Activated CD4-positive, alpha-beta memory T cell treated with anti-CD3 and anti-CD28 coated beads for 36 hours (primary cell): ENCODE measurements at regions not wholly inside any gene's neighbourhood (a gene's known extent, or its start where the extent isn't known, plus 50 kb on each side); places are given as distances from the start of the nearest gene placed in this dataset.
"Not testable (repeated sequence)": the region's sequence is repeated elsewhere in the genome, so short reads cannot be mapped to it uniquely, and the experiment has no call there.

Experiments
- CTCF ChIA-PET: fragments of 350-600 bp; sonication (Branson Sonifier 250); formaldehyde crosslinking; loops from one replicate; lab custom pipeline; 2021; ENCODE audit warnings: antibody characterized with exemption, inconsistent platforms; lab: Charles Lee
- POLR2A ChIA-PET: fragments of 350-600 bp; sonication (Branson Sonifier 250); formaldehyde crosslinking; loops from one replicate; lab custom pipeline; 2021; ENCODE audit warnings: antibody characterized with exemption; lab: Charles Lee
- DNase-seq: peaks from one replicate; pipeline ENCODE4 v3.0.0-alpha.2; 2020
- H3K27ac Mint-ChIP-seq: one replicate; pipeline ENCODE4 v1.8.0; 2021; ENCODE audit warnings: mixed read lengths
- H3K27me3 Mint-ChIP-seq: one replicate; pipeline ENCODE4 v1.8.0; 2021; ENCODE audit warnings: mixed read lengths
- H3K36me3 Mint-ChIP-seq: one replicate; pipeline ENCODE4 v1.8.0; 2021; ENCODE audit warnings: mixed read lengths
- H3K4me1 Mint-ChIP-seq: one replicate; pipeline ENCODE4 v1.8.0; 2021; ENCODE audit warnings: low read depth, mixed read lengths
- H3K4me3 Mint-ChIP-seq: one replicate; pipeline ENCODE4 v1.8.0; 2021; ENCODE audit warnings: mild to moderate bottlenecking, mixed read lengths
- H3K9me3 Mint-ChIP-seq: one replicate; pipeline ENCODE4 v1.8.0; 2021; ENCODE audit warnings: mixed read lengths
- intact Hi-C: fragments of 100-400 bp; cut with micrococcal nuclease; formaldehyde crosslinking; loops from one replicate; pipeline ENCODE4 v1.15.1; 2023

DNA sequence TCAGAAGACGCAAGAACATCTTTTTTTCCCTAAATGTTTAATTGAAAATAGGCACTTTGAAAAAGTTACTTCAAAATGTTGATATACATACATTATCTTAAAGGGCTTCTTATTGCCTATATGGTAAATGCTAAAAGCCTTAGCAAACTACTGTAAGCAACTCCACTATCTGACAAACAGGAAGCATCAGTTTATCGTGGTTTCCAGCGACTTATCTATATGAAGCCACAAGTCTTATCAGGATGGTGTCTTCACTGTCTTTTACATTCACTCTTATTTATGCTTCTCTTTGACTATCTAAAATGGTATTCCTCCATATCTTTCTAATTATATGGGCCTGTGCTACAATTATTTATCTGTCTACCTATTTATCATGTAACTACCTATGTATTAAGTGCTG, 2091.9 kb downstream of the LRRC4C start:
- Mint-ChIP-seq H3K4me1 (peaks cover 33% of the 10 kb centered on the region), H3K4me3 (no peak overlapping the region), H3K9me3 (no peaks in the 10 kb centered on the region), H3K36me3 (no peaks in the 10 kb centered on the region), H3K27me3 (no peaks in the 10 kb centered on the region), H3K27ac (no peak overlapping the region)
- DNase-seq: no peak
- intact Hi-C loops: no loop called here
- ChIA-PET CTCF (no interaction called here), POLR2A (no interaction called here)

DNA sequence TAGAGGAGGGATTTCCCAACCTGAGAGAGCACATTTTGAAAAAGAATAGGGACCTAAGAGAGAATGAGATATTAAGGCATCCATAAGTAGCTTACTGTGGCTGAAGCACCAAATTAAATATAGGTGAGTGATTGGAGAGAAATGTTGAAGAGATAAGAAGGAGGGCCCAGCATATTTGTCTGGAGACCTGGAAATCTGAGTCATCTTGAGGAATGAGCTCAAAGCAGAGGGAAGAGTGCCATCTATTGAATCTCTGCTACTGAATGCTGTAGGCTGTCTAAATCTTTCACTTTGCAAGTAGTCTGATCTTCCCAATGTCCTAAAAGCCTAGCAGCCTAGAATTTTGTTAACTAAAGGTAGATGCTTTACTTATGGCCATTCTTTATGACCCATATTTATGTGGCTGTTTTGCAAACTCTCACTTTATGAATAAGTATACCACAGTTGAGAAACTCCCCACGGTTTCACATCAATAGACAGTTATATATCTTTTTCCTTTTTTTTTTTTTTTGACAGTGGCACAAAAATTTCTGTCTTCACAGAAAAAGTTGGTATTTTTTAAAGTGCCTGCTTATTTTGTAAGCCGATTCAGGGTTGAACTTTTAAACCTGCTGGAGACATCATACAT, 2093.5 kb downstream of the LRRC4C start:
- Mint-ChIP-seq H3K27ac (no peak overlapping the region), H3K36me3 (no peaks in the 10 kb centered on the region), H3K9me3 (no peaks in the 10 kb centered on the region), H3K4me3 (no peak overlapping the region), H3K27me3 (no peaks in the 10 kb centered on the region), H3K4me1 (peaks cover 28% of the 10 kb centered on the region)
- POLR2A ChIA-PET: no interaction called here
- no peak for DNase-seq
- intact Hi-C loops: no loop called here
- CTCF ChIA-PET: interaction anchor here (1.8 kb wide), 1 partner anchor 9 kb away, joined by 4 read pairs; no protein-coding TSS in a partner anchor

DNA sequence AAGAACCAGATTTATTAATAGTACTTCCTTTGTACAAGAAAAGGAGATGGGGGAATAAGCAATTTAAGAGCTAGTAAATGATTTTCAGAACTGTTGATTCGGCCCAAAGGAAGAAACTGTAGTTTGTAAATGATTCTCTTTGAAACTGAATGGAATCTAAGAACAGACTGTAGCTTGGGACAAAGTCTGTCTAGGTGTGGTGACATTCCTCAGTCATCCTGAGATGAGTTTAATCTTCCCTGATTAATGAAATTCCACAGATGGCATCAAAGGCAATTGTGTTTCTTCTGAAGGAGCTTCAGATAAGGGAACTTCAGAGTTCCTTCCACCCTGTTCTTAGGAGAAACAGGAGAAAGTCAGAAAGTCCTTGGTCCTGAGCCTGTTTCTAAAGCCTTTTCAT, 2095.9 kb downstream of the LRRC4C start:
- POLR2A ChIA-PET: no interaction called here

DNA sequence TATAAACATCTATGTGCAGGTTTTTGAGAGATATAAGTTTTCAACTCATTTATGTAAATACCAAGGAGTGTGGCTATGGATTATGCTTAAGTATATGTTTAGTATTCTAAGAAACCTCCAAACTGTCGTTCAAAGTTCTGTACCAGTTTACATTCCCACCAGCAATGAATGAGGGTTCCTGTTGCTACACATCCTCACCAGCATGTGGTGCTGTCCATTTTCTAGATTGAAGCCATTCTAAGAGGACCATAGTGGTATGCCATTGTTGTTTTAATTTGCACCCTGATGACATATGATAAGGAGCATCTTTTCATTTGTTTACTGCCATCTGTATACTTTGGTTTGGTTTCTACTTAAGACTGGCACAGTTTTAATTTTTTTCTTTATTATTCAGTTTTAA, 2097.9 kb downstream of the LRRC4C start:
- Mint-ChIP-seq H3K27ac (no peak overlapping the region), H3K9me3 (no peaks in the 10 kb centered on the region), H3K4me3 (no peak overlapping the region), H3K4me1 (peaks cover 7% of the 10 kb centered on the region), H3K27me3 (no peaks in the 10 kb centered on the region), H3K36me3 (no peaks in the 10 kb centered on the region)
- no peak for DNase-seq
- CTCF ChIA-PET: no interaction called here
- intact Hi-C loops: no loop called here
- POLR2A ChIA-PET: no interaction called here

More for the DNA sequence above, 2095.9 kb downstream of the LRRC4C start:
- intact Hi-C loops: no loop called here
- Mint-ChIP-seq H3K27ac (no peak overlapping the region), H3K27me3 (no peaks in the 10 kb centered on the region), H3K9me3 (no peaks in the 10 kb centered on the region), H3K4me1 (peaks cover 24% of the 10 kb centered on the region), H3K36me3 (no peaks in the 10 kb centered on the region), H3K4me3 (no peak overlapping the region)
- CTCF ChIA-PET: no interaction called here
- no peak for DNase-seq

DNA sequence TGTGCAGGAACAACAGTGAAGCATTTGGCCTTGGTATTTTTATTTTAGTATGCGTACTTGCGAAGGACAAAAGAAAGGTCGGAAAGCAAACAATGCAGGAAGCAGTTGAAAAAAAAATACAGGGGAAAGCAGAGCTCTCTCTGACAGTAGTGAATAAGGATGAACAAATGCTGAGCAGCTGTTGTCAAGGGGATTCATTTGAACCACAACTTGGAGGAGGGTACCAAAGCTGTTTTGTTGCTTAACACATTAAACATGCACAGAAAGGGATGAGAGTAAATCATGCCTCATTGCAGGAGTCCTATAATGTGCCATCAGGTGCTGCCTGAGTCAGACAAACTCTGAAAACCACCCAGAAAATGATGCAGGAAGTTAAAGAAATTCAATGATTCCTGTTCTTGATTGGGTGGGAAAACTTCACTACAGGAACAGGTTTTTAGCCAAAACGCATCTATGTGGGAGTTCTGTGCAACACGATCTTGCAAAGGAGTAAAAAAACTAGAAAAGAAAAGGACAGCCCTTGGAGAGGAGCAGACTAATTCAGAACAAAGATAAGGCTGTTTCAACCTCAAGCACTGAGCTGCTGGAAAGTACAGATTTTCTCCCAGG, 2113.5 kb downstream of the LRRC4C start:
- intact Hi-C loops: no loop called here
- CTCF ChIA-PET: interaction anchor here (1.0 kb wide), 1 partner anchor 29 kb away, joined by 3 read pairs; no protein-coding TSS in a partner anchor
- Mint-ChIP-seq H3K27me3 (no peaks in the 10 kb centered on the region), H3K27ac (no peak overlapping the region), H3K9me3 (peaks cover 2% of the 10 kb centered on the region), H3K36me3 (no peaks in the 10 kb centered on the region), H3K4me3 (no peak overlapping the region), H3K4me1 (no peaks in the 10 kb centered on the region)
- DNase-seq: no peak
- POLR2A ChIA-PET: no interaction called here

DNA sequence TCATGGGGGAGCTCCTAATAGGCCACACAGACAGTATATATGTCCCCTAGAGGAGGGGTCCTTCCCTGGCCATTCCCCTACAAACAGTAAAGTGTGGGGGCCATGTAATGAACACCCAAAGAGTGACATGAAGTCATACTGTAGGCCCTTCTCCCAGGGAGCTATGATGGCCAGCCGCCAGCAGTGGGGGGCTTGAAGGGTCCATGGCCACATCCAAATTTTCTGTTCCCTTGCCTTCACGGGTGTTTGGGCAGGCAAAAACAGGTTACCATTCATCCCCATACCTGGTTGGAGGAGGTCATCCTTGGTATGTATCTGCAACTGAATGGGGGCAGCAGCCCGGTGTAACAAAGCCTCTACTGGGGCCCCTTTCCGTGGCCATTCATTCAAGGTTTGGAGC, 2118.0 kb downstream of the LRRC4C start:
- intact Hi-C loops: no loop called here
- no peak overlapping the region for H3K4me3 Mint-ChIP-seq
- DNase-seq: no peak
- no peaks in the 10 kb centered on the region for H3K27me3 Mint-ChIP-seq
- CTCF ChIA-PET: no interaction called here
- H3K36me3 Mint-ChIP-seq: no peaks in the 10 kb centered on the region
- H3K4me1 Mint-ChIP-seq: no peaks in the 10 kb centered on the region
- H3K27ac Mint-ChIP-seq: no peak overlapping the region
- POLR2A ChIA-PET: no interaction called here
- H3K9me3 Mint-ChIP-seq: peaks cover 18% of the 10 kb centered on the region

DNA sequence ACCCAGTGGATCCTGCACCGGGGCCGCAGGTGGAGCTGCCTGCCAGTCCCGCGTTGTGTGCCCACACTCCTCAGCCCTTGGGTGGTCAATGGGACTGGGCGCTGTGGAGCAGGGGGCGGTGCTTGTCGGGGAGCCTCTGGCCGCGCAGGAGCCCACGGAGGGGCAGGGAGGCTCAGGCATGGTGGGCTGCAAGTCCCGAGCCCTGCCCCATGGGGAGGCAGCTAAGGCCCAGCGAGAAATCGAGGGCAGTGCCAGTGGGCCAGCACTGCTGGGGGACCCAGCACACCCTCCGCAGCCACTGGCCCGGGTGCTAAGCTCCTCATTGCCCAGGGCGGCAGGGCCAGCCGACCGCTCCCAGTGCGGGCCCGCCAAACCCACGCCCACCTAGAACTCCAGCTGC, 2126.4 kb downstream of the LRRC4C start:
- H3K4me1 Mint-ChIP-seq, DNase-seq, H3K27me3 Mint-ChIP-seq, H3K36me3 Mint-ChIP-seq, POLR2A ChIA-PET, H3K4me3 Mint-ChIP-seq, H3K27ac Mint-ChIP-seq, H3K9me3 Mint-ChIP-seq, CTCF ChIA-PET, intact Hi-C loops: not testable (repeated sequence)

DNA sequence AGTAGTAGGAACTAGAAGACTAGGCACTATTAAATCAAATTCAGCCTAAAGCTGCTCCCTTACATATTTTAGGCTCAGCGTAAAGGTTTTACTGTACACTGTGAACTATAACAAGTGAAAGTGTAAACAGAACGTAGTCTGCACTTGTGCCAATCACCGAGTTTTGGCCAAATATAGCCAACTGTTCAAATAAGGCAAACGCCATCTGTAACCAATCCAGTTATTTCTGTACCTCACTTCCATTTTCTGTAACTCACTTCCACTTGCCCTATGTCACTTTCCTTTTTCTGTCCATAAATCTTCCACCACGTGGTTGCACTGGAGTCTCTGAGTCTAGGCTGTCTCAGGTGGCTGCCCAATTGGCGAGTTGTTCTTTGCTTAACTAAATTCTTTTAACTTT, 2132.2 kb downstream of the LRRC4C start:
- H3K27ac Mint-ChIP-seq: no peak overlapping the region
- intact Hi-C loops: no loop called here
- H3K4me1 Mint-ChIP-seq: no peaks in the 10 kb centered on the region
- POLR2A ChIA-PET: no interaction called here
- H3K27me3 Mint-ChIP-seq: no peaks in the 10 kb centered on the region
- no peak overlapping the region for H3K4me3 Mint-ChIP-seq
- no peaks in the 10 kb centered on the region for H3K36me3 Mint-ChIP-seq
- no peak for DNase-seq
- CTCF ChIA-PET: no interaction called here
- H3K9me3 Mint-ChIP-seq: no peaks in the 10 kb centered on the region

DNA sequence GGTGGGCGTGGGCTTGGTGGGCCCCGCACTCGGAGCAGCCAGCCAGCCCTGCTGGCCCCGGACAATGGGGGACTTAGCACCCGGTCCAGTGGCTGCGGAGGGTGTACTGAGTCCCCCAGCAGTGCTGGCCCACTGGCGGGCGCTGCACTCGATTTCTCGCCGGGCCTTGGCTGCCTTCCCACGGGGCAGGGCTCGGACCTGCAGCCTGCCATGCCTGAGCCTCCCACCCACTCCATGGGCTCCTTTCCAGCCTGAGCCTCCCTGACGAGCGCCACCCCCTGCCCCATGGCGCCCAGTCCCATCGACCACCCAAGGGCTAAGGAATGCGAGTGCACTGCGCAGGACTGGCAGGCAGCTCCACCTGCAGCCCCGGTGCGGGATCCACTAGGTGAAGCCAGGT, 2147.6 kb downstream of the LRRC4C start:
- H3K36me3 Mint-ChIP-seq, DNase-seq, H3K4me1 Mint-ChIP-seq, H3K27ac Mint-ChIP-seq, intact Hi-C loops, H3K4me3 Mint-ChIP-seq, H3K27me3 Mint-ChIP-seq, H3K9me3 Mint-ChIP-seq, CTCF ChIA-PET, POLR2A ChIA-PET: not testable (repeated sequence)

DNA sequence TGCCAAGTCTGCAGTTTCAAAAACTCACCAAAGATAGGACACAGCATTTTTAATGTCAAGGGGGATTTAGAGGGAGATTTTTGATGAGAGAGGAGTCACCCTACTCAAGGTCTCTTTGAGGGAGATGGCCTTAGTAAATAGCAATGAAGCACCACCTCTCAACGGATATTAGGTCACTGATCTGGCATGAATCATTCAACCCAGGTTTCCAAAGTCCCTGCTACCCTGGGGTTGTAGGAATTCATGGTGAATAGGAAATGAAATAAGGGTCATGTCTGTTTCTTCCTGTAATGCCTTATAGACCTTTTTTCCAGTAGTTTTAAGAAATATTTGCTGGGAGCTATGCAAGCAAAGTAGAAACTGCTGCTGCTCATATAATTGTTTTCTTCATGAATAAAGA, 2154.9 kb downstream of the LRRC4C start:
- Mint-ChIP-seq H3K27me3 (no peaks in the 10 kb centered on the region), H3K9me3 (peaks cover 4% of the 10 kb centered on the region), H3K36me3 (no peaks in the 10 kb centered on the region), H3K4me1 (no peaks in the 10 kb centered on the region), H3K27ac (no peak overlapping the region), H3K4me3 (no peak overlapping the region)
- ChIA-PET POLR2A (no interaction called here), CTCF (no interaction called here)
- DNase-seq: no peak
- intact Hi-C loops: no loop called here

DNA sequence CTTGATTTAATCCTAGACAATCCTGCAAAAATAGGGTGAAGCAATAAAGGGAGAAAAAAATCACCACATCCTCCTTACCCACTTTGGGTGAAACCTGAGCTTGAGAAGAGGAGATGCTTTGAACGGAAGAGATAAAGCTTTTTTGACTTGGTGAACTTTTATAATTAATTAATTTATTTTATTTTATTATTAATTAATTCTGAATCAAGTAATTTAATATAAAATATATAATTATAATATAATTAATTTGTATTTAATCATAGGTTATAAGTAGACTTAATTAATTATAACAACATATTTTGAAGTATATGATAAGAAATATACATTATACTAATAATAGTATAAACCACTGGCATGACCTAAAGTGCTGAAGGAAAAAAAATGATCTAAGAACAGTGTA, 2164.8 kb downstream of the LRRC4C start:
- Mint-ChIP-seq H3K9me3 (peaks cover 12% of the 10 kb centered on the region), H3K27ac (no peak overlapping the region), H3K4me1 (no peaks in the 10 kb centered on the region), H3K4me3 (no peak overlapping the region), H3K36me3 (no peaks in the 10 kb centered on the region), H3K27me3 (no peaks in the 10 kb centered on the region)
- CTCF ChIA-PET: no interaction called here
- POLR2A ChIA-PET: no interaction called here
- intact Hi-C loops: no loop called here
- no peak for DNase-seq

DNA sequence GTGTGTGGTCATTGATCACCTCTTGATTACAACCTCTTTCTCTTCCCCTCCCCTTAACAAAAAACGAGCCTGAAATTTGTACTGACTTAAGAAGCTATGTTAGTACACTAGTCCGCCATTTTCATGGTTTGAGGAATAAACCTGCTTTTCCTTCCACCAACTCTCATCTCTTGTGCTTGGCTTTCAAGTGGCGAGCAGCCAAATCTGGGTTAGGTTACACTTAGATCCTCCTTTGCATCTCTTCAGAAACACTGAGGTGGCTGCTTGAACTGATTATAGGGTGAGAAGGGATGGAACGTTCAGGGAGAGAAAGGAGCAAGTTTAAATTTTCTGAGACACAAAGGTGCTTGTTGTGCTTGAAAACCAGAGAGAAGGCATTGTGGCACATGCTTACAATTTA, 2171.4 kb downstream of the LRRC4C start:
- Mint-ChIP-seq H3K36me3 (no peaks in the 10 kb centered on the region), H3K9me3 (peaks cover 11% of the 10 kb centered on the region), H3K4me3 (no peak overlapping the region), H3K4me1 (no peaks in the 10 kb centered on the region), H3K27ac (no peak overlapping the region), H3K27me3 (no peaks in the 10 kb centered on the region)
- ChIA-PET POLR2A (no interaction called here), CTCF (no interaction called here)
- intact Hi-C loops: no loop called here
- no peak for DNase-seq

DNA sequence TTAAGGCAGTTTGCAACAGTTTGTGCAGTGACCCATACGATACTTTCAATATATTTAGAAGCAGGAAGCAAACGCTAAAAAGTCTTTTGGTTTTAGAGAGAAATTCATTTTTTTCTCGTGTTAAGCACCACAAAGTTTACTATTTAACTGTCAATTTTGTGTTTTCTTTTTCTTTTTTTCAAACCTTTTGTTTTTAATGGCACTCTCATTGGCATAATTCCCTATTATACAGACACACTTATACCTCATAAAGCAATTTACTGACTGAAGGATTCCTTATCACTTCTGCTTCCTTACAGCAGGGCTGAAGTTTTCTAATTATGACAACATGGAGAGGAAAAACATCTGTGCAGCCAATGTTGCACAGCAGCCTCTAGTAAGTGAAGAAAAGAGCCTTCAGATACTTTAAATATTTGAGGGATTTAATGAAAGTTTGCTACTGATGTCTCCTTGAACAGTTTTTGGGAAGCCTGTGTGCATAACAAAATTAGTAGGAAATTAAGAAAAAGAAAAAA, 2191.2 kb downstream of the LRRC4C start:
- DNase-seq: no peak
- intact Hi-C loops: no loop called here

More for the DNA sequence above, 2191.2 kb downstream of the LRRC4C start:
- no peaks in the 10 kb centered on the region for H3K27me3 Mint-ChIP-seq
- no peaks in the 10 kb centered on the region for H3K4me1 Mint-ChIP-seq
- no peak overlapping the region for H3K4me3 Mint-ChIP-seq
- ChIA-PET POLR2A (no interaction called here), CTCF (no interaction called here)
- no peak overlapping the region for H3K27ac Mint-ChIP-seq
- H3K36me3 Mint-ChIP-seq: no peaks in the 10 kb centered on the region
- H3K9me3 Mint-ChIP-seq: peaks cover 6% of the 10 kb centered on the region
